GM19467 (cell line): ENCODE measurements at regions not wholly inside any gene's neighbourhood (a gene's known extent, or its start where the extent isn't known, plus 50 kb on each side); places are given as distances from the start of the nearest gene placed in this dataset.
"Not testable (repeated sequence)": the region's sequence is repeated elsewhere in the genome, so short reads cannot be mapped to it uniquely, and the experiment has no call there.

ENCODE experiments used
- ATAC-seq: cut with Tn5 transposase; IDR thresholded peaks from one replicate; pipeline ENCODE4 v1.9.1; 2021; ENCODE audit warnings: mild to moderate bottlenecking, moderate library complexity; ENCODE audit not compliant: unreplicated experiment

DNA sequence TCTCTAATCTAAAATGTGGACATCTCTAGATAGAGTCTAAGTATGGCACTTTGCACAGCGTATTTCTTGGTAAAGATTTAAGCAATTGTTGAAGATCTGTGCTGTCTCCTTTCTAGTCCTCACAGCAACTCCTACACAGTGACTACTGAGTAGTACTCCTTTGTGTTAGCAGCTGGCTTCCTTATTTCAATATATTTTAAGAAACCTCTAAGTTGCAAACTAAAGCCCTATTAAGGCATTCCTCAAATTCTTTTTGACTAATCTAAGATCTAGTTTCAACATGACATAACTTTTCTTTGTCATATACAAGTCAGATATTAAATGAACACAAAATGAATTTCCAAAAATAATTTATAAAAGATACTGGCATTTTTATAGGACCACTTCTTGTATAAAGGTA is 121.8 kb upstream of the DNAJC10 start:
- ATAC-seq, result no peak

DNA sequence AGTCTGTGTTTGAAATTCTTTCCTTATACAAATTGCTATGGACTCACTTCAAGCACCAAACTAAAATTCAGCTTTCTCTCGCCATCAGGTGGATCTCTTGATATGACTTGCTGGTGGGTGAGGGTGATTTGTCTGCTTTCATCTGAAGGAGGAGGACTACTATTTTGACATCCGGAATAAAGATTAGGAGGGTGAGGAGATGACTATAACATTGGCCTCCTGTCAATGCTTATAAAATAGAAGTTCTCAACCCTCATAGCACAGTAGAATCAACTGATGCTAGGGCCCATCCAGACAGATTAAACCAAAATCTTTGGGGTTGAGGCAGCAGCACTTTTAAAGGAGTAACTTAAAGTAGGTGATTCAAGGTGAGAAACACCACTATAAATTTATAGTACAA is 120.4 kb upstream of the DNAJC10 start:
- ATAC-seq, result no peak

DNA sequence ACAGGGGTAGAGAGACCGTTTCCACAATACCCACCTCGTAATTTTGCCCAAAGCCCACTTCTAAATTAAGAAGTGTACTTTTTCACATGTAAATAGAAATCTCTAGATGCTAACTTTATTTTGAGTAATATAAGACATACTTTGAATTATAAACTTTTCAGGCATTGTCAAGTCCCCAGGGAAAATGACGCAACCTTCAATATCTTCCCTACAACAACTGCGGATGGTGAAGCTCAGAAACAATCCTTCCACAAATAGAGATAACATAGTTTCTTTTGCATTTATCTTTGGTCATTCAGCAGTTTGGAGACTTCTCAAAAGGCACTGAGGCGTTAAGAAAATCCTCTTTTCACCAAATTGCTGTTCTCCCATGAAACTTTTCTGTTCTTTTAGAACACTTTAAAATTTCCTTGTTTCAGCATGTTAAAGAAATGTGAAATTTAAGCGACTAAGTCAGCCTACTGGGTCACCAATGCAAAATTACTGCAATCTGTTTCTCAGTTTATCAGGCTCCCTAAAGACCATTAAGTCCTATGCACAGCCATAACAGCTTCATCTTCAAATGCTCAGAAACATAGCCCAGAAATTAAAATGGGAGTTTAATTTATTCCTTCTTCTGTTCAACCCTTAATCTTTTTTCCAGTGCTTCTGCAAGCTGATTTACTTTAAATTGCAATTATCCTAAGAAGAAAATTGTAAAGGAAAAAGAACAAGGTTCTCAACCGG is 118.3 kb upstream of the DNAJC10 start:
- no peak for ATAC-seq

DNA sequence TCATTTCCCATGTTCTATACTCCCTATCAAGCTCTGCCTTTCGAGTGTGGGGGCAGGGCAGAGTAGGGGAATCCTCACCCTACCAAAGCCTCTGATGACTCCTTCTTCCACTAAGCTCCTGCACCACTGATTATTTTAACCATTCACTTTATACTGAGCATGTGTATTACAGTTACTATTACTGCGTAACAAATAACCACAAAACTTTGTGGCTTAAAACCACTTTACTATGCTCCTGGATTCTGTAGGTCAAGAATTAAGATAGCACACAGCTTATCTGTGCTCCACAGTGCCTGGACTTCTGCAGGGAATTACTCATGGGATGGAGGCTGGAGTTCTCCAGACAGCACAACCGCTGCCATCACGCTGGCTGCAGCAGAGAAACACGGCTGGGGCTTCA is 117.4 kb upstream of the DNAJC10 start:
- ATAC-seq, result no peak

DNA sequence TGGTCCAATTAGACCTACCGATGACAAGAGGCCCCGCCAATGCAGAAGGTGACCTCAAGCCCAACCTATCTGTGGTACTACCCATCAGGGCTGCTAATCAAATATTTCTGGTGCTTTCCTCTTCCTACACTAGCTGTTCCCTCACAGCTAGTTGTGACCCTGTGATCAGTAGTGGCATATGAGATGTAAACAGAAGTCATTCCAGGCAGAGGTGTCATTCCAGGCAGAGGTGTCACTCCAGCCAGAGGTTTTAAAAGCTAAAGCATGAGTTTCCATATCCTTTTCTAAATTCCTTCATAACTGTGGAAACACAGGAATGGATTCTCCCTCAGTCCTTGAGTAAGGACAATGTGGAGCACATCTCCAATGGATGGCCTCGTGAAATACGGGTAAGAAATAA is 110.9 kb upstream of the DNAJC10 start:
- ATAC-seq, result no peak

DNA sequence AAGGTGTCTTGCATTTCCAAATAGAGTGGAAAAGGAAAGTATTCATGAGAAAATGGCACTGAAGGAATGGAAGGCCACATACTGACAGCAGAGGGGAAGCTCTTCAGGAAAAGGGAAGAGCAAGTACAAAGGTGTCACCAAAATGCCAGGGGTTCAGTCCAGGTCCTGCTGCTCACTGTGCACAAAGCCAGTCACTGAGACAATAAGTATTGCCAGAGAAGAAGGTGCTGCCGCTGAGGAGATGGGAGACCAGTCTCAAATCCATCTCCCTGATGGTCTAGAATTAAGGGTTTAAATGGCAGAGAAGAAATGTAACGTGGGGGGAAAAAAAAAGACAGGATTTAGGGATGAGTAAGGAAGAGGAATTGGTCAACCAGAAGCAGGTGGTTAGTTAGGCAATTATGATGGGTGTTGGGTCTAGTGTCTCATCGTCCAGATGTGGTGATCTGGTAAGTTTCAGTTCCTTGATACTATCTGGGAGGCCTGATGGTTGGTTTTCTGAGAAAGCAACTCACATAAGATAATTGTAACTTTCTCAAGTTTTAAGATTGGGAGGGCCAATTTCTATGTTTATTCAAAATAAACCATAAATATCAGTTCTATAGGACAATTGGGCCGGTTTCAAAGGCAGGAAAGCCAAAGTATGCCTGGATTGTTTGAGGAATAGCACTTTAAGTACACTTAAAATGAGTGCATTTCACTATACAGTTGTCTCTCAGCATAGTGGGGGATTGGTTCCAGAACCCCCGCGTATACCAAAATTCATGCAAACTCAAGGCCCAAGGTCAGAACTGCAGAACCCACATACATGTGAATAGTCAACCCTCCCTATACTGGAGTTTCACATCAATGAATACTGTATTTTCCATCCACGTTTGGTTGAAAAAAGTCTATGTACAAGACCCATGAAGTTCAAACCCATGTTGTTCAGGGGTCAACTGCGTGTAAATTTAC is 109.1 kb upstream of the DNAJC10 start:
- peak; percentile 67 for ATAC-seq

DNA sequence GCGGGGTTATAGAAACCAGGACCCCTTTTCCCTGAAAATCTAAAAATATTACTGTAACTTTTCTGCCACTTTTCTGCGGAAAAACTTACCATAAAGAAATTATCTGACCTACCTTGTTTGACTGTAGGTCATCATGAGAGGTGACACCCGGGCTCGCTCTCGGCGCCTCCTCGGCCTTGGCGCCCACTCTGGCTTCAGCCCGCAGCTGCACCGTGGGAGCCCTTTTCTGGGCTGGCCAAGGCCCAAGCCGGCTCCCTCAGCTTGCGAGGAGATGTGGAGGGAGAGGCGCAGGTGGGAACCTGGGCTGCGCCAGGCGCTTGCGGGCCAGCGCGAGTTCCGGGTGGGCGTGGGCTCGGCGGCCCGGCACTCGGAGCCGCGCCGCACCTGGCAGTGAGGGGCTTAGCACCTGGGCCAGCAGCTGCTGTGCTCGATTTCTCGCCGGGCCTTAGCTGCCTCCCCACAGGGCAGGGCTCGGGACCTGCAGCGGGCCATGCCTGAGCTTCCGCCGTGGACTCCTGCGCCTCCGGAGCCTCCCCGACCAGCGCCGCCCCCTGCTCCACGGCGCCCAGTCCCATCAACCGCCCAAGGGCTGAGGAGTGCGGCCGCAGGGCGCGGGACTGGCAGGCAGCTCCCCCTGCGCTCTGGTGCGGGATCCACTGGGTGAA is 107.7 kb upstream of the DNAJC10 start:
- ATAC-seq, result no peak

DNA sequence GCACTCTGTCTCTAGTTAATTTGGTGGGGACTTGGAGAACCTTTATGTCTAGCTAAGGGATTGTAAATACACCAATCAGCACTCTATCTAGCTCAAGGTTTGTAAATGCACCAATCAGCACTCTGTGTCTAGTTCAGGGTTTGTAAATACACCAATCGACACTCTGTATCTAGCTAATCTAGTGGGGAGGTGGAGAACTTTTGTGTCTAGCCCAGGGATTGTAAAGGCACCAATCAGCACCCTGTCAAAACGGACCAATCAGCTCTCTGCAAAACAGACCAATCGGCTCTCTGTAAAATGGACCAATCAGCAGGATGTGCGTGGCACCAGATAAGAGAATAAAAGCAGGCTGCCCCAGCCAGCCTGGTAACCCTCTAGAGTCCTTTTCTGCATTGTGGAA is 107.1 kb upstream of the DNAJC10 start:
- not testable (repeated sequence) for ATAC-seq

DNA sequence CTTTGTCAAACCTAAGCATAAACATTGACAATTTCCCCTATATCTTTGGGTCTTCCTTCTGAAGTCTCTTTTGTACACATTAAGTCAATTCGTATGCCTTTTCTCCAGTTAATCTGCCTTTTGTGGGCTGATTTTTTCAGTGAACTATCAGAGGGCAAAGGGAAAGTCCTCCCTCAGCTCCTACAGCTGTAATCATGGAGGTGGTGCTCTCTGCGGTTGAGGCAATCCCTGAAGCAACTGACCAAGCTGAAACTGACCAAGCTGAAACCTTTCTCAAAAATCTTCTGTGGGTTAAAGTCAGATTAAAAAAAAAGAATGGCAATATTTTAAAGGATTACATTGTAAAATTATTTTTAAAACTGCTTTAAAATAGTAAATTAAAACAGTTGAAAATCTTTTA is 105.8 kb upstream of the DNAJC10 start:
- ATAC-seq, result no peak

DNA sequence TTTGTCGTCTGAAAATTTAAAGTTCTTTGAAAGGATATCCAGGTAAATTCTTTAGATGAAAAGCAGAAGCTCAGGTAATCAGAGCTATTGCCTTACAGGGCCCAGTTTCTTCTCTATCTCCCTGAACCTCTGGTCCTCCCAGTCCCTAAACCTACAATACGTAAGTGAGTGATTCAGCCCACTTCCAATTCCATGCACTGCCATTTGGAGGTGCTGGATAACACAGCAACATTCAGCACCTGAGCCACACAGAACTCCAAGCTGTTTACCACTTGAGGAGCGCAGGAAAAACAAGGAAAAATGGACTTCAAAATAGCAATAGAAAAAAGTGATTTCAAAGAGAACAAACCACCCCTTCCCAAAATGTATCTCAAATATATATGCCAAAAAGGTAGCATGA is 105.0 kb upstream of the DNAJC10 start:
- no peak for ATAC-seq

DNA sequence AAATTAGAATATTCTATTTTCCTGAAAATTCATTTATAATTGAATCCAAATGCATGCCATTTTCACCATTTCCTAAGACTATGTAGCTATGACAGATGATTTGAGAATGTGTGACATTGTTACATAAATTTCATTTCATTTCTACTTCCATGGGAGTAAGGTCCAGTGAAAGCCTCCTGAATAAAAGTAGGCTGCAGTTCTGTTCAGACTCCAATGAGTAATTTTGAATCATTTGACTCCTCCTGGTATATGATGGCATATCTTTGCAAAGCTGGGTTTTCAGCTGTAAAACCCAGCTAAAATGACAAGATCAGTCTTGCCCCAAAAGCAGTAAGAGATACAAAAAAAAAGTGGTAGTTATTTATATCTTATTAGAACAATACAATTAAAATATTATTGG is 101.0 kb upstream of the DNAJC10 start:
- no peak for ATAC-seq

DNA sequence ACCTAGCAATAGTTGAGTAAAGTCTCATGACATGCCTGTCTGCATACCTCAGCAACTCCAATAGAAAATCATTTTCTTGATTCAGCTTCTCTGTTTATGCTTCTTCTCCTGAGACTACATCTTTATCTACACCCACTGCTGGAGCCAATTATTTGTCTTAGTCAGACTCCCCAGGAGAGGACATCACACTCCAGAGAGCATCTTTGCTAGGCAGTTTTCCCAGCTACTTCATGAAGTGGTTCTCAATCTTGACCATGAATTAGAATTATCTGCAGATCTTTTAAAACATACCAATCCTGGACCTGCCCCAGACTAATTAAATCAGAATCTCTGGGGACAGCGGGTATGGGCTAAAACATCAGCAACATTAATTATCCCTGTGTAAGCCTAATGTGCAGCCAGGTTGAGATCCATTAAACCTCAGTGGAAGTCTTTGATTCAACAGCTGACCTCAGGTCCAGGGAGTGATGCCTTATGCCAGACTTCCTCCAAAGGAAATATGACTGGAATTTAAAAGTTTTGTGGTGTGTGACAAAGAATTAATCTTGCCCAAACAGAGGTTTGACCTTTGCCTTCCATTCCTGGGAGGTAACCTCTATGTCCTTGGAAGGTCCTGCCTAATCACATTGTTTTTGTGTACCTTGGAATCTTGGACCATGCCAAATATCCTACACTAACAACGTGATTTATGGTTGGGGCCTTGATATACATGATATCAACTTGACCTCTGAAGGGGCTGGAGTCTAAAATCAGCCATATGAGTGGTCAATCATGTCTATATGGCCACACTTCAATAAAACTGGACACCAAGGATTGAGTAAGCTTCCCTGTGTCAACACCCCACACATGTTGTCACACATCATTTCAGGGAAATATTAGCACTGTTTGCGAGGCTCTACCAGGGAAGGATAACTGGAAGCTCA is 99.3 kb upstream of the DNAJC10 start:
- ATAC-seq, result no peak

DNA sequence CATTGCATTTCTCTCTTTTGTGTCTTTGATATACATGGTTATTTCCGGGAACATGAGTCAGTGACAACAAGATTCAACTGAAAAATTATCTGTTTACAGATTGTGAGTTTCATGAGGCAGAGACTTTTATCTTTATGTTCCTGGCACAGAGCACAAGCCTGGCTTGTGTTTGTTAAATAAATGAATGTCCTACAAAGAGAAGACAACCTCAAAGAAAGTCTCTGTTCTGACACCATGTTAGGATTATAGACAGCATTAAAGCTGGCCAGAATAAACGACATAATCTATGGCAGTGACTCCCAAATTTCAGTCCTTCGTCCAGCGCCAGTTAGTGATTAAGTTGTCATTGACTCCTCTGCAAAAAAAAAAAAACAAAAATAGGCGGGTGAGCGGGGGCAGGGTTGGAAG is 97.4 kb upstream of the DNAJC10 start:
- ATAC-seq, result no peak

DNA sequence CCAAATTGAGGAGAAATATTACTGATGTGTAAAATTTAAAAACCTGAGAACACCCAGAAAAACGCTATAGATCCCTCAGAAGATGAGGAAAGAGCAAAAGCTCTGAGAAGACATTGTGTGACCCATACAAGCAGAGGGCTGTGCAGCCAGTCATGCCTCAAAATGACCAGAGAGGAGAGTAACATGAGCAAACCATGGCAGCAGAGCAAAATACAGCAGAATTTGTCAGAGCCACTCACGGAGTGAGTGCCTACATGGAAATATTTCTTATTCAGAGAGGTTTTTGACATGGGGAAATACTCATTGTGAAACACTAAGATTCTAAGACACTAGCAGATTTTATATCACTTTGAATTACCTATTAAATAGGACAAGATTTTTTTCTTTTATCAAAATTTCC is 96.8 kb upstream of the DNAJC10 start:
- no peak for ATAC-seq

DNA sequence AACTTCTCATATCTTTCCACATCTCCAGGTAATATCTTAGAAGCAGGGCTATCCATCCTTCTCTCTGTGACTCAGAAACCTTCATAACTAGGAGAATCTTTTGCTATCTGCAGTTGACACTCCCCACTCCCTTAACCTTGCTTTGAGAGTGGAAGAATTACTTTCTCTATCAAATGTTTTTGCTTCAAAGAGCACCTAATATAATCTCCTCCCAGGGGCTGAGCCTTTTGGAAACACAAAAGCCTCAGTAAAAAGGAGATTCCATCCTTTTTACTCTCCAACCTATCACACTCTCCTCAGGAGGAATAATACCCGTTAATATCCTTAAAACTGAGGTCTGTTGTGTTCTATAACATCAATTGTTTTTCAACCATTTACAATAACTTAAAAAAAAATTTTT is 94.9 kb upstream of the DNAJC10 start:
- ATAC-seq, result no peak

DNA sequence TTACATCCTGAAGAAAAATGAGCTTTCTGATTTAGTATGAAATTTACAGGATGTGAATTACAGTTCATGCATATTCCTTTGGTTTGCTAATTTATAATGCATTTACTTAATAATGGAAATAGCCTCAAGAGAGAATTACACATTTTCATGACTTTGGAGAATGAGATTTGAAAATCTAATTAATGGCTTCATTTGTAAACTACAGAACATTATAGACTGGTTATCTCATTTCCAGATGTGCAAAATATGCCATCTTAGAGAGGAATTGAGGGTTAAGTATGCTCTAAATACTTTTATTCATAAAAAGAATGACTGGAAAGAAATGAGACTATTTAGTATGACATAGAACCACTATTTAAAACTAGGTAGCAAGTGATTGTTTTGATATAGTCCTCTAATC is 94.2 kb upstream of the DNAJC10 start:
- no peak for ATAC-seq

DNA sequence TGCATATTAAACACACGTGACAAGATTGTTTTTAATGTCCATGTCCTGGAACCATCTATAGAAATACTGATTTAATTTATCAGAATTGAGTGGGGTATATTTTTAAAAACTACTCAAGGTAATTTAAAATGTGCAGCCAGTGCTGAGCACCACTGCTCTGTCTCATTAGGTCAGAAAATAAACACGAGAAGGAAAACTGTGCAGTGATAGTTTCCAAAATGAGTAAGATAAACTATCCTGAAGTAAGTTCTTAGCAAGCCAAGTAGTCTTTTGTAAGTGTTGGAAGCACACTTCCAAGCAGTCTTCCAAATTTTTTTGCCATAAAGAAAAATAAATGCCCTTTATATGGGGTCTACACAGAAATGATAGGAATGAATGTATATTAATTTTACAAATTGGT is 93.8 kb upstream of the DNAJC10 start:
- ATAC-seq, result no peak

DNA sequence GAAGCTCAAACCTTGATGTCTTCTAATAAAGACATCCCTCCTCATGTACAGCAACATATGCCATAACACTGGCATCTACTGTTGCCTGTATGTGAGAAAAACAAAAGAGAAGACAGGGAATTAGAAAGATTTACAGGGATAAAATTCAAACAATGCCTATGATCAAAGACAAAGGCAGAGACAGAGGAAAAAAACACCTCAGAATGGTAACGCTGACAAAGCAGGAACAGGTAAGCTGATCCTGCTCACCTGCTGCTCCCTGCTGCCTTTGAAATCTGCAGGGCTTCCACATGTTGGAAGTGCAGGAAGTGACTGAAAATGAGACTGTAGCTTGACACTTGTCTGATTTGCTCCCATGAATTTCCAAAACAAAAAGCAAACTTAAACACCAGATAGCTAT is 90.2 kb upstream of the DNAJC10 start:
- no peak for ATAC-seq

DNA sequence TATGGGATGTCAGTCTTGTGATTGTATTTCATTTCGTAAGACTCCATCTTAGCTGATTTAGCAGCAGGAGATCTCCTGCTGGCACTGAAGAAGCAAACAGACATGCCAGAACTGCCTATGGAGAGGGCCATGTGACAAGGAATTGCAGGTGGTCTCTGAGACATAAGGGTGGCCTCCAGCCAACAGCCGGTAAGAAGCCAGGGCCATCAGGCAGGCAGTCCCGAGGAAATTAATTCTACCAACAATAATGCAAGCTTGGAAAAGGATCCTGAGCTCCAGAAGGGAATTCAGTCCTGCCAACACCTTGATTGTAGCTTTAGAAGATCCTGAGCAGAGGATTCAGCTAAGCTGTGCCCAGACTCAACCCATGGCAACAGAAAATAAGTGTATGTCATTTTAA is 87.1 kb upstream of the DNAJC10 start:
- ATAC-seq, result no peak

DNA sequence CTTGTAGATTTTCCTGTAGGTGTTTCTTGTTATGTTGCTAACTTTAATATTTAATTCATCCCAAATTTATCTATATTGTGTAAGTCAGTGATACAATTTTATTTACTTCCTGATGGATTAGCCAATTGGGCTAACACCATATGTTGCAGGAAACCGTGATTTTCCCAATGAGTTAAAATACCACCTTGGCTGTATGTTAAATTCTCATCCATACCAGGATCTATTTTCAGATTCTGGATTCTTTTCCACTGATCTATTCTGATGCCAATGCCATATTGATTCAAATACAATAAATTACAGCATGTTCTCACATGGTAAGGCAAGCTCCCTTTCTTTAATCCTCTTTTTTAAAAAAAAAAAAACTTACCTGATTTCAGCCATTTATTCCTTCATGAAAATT is 85.8 kb upstream of the DNAJC10 start:
- no peak for ATAC-seq

DNA sequence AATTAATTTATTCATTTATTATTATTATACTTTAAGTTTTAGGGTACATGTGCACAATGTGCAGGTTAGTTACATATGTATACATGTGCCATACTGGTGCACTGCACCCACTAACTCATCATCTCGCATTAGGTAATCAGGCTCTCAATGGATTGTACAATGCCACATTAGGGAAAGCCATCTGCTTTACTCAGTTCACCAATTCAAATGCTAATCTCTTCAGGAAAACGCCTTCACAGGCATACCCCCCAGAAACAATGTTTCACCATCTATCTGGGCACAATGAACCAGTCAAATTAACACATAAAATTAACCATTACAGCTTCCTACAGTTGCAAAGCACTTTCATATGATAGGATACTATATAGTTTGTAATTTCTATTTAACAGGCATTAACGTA is 84.8 kb upstream of the DNAJC10 start:
- no peak for ATAC-seq
